Uterus (tissue), 3 donors: ENCODE measurements at regions not wholly inside any gene's neighbourhood (a gene's known extent, or its start where the extent isn't known, plus 50 kb on each side); places are given as distances from the start of the nearest gene placed in this dataset.

Experiments used
- DNase-seq, 2 donors: peaks; one replicate each; pipeline ENCODE4 v3.0.0-alpha.2; 2019 to 2020
- H3K27ac ChIP-seq, 2 donors: fragments of 200-600 bp; sonication (generic); 1 replicate in 1 of 2; 2 replicates in 1 of 2; pipeline ENCODE4 v1.5.1; 2016 to 2018
- H3K27me3 ChIP-seq, 2 donors: fragments of 200-600 bp; sonication (generic); one replicate each; pipeline ENCODE4 v1.5.1; 2018 to 2019; ENCODE audit warnings: control low read depth in 1 of 2
- H3K36me3 ChIP-seq, 2 donors: fragments of 200-600 bp; sonication (generic); one replicate each; pipeline ENCODE4 v1.5.1; 2019; ENCODE audit warnings: control low read depth in 1 of 2
- H3K4me1 ChIP-seq, 2 donors: fragments of 200-600 bp; sonication (generic); one replicate each; pipeline ENCODE4 v1.5.1; 2018 to 2019; ENCODE audit warnings: control low read depth in 1 of 2
- H3K4me3 ChIP-seq, 2 donors: fragments of 200-600 bp; sonication (generic); 1 replicate in 1 of 2; 2 replicates in 1 of 2; pipeline ENCODE4 v1.5.1; 2018 to 2019; ENCODE audit warnings: mild to moderate bottlenecking in 1 of 2
- H3K9me3 ChIP-seq, 2 donors: fragments of 200-600 bp; sonication (generic); one replicate each; pipeline ENCODE4 v1.5.1; 2019; ENCODE audit warnings: control low read depth in 1 of 2
- CTCF ChIP-seq, 4 experiments: fragments of 200-600 bp in 2 of 4; fragments of 450-650 bp in 2 of 4; sonication (generic) in 2 of 4; IDR thresholded peaks; one replicate each; pipeline ENCODE4 v1.5.1; 2016 to 2019; ENCODE audit warnings: antibody characterized with exemption in 4 of 4, mild to moderate bottlenecking in 2 of 4, moderate library complexity in 1 of 4
- POLR2A ChIP-seq, 2 donors: fragments of 450-650 bp; IDR thresholded peaks; one replicate each; pipeline ENCODE4 v1.6.1; 2016; ENCODE audit warnings: antibody characterized with exemption in 2 of 2, mild to moderate bottlenecking in 1 of 2, moderate library complexity in 1 of 2
- intact Hi-C: fragments of 100-400 bp; cut with DNase I; formaldehyde crosslinking; loops from one replicate; pipeline ENCODE4 v1.15.1; 2023; ENCODE audit warnings: low total_unique reads
- donor health status: DM: yes; HTN: yes; CAD: no.

GRCh38 chr1:87872189-87872588 lies 543.5 kb downstream of the LMO4 start:
- no peak for DNase-seq

GRCh38 chr1:87872692-87873091 lies 544.0 kb downstream of the LMO4 start:
- H3K27me3 ChIP-seq: no peaks in the 10 kb centered on the region
- DNase-seq: no peak
- intact Hi-C loops: no loop called here
- no peak overlapping the region for H3K4me3 ChIP-seq
- H3K36me3 ChIP-seq: no peaks in the 10 kb centered on the region
- H3K9me3 ChIP-seq: no peaks in the 10 kb centered on the region
- H3K27ac ChIP-seq: no peak overlapping the region
- no peak for TF ChIP-seq CTCF (IDR thresholded peaks at IDR 0.05)
- TF ChIP-seq POLR2A (IDR thresholded peaks at IDR 0.05): no peak
- no peaks in the 10 kb centered on the region for H3K4me1 ChIP-seq

More at GRCh38 chr1:87872189-87872588, 543.5 kb downstream of the LMO4 start:
- H3K9me3 ChIP-seq: no peaks in the 10 kb centered on the region
- no peak overlapping the region for H3K4me3 ChIP-seq
- no peaks in the 10 kb centered on the region for H3K36me3 ChIP-seq
- H3K4me1 ChIP-seq: no peaks in the 10 kb centered on the region
- H3K27ac ChIP-seq: no peak overlapping the region
- intact Hi-C loops: no loop called here
- TF ChIP-seq POLR2A (IDR thresholded peaks at IDR 0.05) (no peak), CTCF (IDR thresholded peaks at IDR 0.05) (no peak)
- no peaks in the 10 kb centered on the region for H3K27me3 ChIP-seq

- intact Hi-C loops: no loop called here
- TF ChIP-seq POLR2A (IDR thresholded peaks at IDR 0.05) (no peak), CTCF (IDR thresholded peaks at IDR 0.05) (no peak)
These were observed 550.2 kb downstream of the LMO4 start for GRCh38 chr1:87878873-87879272.

GRCh38 chr1:87880098-87880760 lies 551.5 kb downstream of the LMO4 start:
- intact Hi-C loops: no loop called here
- no peak overlapping the region for H3K4me3 ChIP-seq
- H3K27me3 ChIP-seq: no peaks in the 10 kb centered on the region
- H3K36me3 ChIP-seq: no peaks in the 10 kb centered on the region
- H3K9me3 ChIP-seq: no peaks in the 10 kb centered on the region
- no peak overlapping the region for H3K27ac ChIP-seq
- H3K4me1 ChIP-seq: no peaks in the 10 kb centered on the region
- TF ChIP-seq CTCF (IDR thresholded peaks at IDR 0.05) (no peak), POLR2A (IDR thresholded peaks at IDR 0.05) (no peak)
- no peak for DNase-seq

More at GRCh38 chr1:87878873-87879272, 550.2 kb downstream of the LMO4 start:
- no peaks in the 10 kb centered on the region for H3K9me3 ChIP-seq
- no peaks in the 10 kb centered on the region for H3K36me3 ChIP-seq
- no peaks in the 10 kb centered on the region for H3K4me1 ChIP-seq
- H3K4me3 ChIP-seq: no peak overlapping the region
- no peak overlapping the region for H3K27ac ChIP-seq
- no peaks in the 10 kb centered on the region for H3K27me3 ChIP-seq
- no peak for DNase-seq

- H3K4me3 ChIP-seq: no peak overlapping the region
- H3K27ac ChIP-seq: no peak overlapping the region
- DNase-seq: no peak
- no peaks in the 10 kb centered on the region for H3K4me1 ChIP-seq
- H3K36me3 ChIP-seq: no peaks in the 10 kb centered on the region
- no peaks in the 10 kb centered on the region for H3K27me3 ChIP-seq
- TF ChIP-seq POLR2A (IDR thresholded peaks at IDR 0.05): no peak
- no peak for TF ChIP-seq CTCF (IDR thresholded peaks at IDR 0.05)
- intact Hi-C loops: no loop called here
- H3K9me3 ChIP-seq: no peaks in the 10 kb centered on the region
These were observed 552.1 kb downstream of the LMO4 start for GRCh38 chr1:87880764-87881163.
